Tibial nerve (tissue), 4 donors: ENCODE measurements at regions not wholly inside any gene's neighbourhood (a gene's known extent, or its start where the extent isn't known, plus 50 kb on each side); places are given as distances from the start of the nearest gene placed in this dataset.

ENCODE experiments used
- DNase-seq, 2 donors: peaks; one replicate each; pipeline ENCODE4 v3.0.0-alpha.2; 2019; ENCODE audit warnings: low spot score in 2 of 2
- H3K27ac ChIP-seq, 4 donors: fragments of 200-600 bp; sonication (generic) in 3 of 4; one replicate each; pipeline ENCODE4 v1.5.1; 2017 to 2019; ENCODE audit warnings: mild to moderate bottlenecking in 1 of 4
- H3K27me3 ChIP-seq, 2 donors: fragments of 200-600 bp; sonication (generic) in 1 of 2; one replicate each; pipeline versions ENCODE4 v1.5.1 to v1.6.0; 2017 to 2019
- H3K36me3 ChIP-seq, 3 donors: fragments of 200-600 bp; sonication (generic); one replicate each; pipeline ENCODE4 v1.5.1; 2018 to 2019
- H3K4me1 ChIP-seq, 4 donors: fragments of 200-600 bp; sonication (generic) in 3 of 4; one replicate each; pipeline ENCODE4 v1.5.1; 2017 to 2019
- H3K4me3 ChIP-seq, 4 donors: fragments of 200-600 bp; sonication (generic) in 3 of 4; one replicate each; pipeline ENCODE4 v1.5.1; 2017 to 2019; ENCODE audit warnings: mild to moderate bottlenecking in 1 of 4, moderate library complexity in 1 of 4
- H3K9me3 ChIP-seq, 4 donors: fragments of 200-600 bp; sonication (generic) in 3 of 4; one replicate each; pipeline ENCODE4 v1.5.1; 2017 to 2019
- CTCF ChIP-seq, 5 experiments: fragments of 200-600 bp in 3 of 5; fragments of 450-650 bp in 2 of 5; sonication (generic) in 3 of 5; IDR thresholded peaks; one replicate each; pipeline ENCODE4 v1.5.1; 2016 to 2019; ENCODE audit warnings: antibody characterized with exemption in 5 of 5, mild to moderate bottlenecking in 3 of 5, moderate library complexity in 2 of 5
- EP300 ChIP-seq, 2 donors: sonication (generic); formaldehyde crosslinking; IDR thresholded peaks; one replicate each; pipeline ENCODE4 v1.6.1; 2017; ENCODE audit warnings: antibody characterized with exemption in 2 of 2, mild to moderate bottlenecking in 1 of 2
- POLR2A ChIP-seq, 2 donors: fragments of 450-650 bp; IDR thresholded peaks; one replicate each; pipeline ENCODE4 v1.6.1; 2017; ENCODE audit warnings: antibody characterized with exemption in 2 of 2, mild to moderate bottlenecking in 2 of 2, moderate library complexity in 2 of 2
- WGBS, 2 donors: methylation state at CpG; one replicate each; pipeline ENCODE4 v1.1.5; 2018; 5-methylcytosine and 5-hydroxymethylcytosine counted together

GRCh38 chr3:10758304-10759037 lies 57.6 kb upstream of the SLC6A11 start:
- TF ChIP-seq CTCF (IDR thresholded peaks at IDR 0.05), result peak; percentile 42 to 75 (median 60)
- TF ChIP-seq EP300 (IDR thresholded peaks at IDR 0.05), result no peak
- TF ChIP-seq POLR2A (IDR thresholded peaks at IDR 0.05), result no peak
- no peaks in the 10 kb centered on the region for H3K36me3 ChIP-seq
- H3K27ac ChIP-seq, result no peak overlapping the region
- peaks cover 0 to 6% of the 10 kb centered on the region in 2 donors for H3K27me3 ChIP-seq
- H3K9me3 ChIP-seq, result no peaks in the 10 kb centered on the region
- H3K4me1 ChIP-seq, result no peaks in the 10 kb centered on the region
- no peak overlapping the region for H3K4me3 ChIP-seq
- whole genome bisulfite sequencing, 2 donors, result 35 to 48% methylated on average over 13 to 14 of the region's 14 CpGs
- peak in 1 of 2 donors; percentile 39 for DNase-seq

GRCh38 chr3:10759495-10759894 lies 56.5 kb upstream of the SLC6A11 start:
- no peak overlapping the region for H3K4me3 ChIP-seq
- H3K27ac ChIP-seq, result no peak overlapping the region
- no peak for DNase-seq
- 62 to 83% methylated on average over 1 of the region's 1 CpG for WGBS, 2 donors
- TF ChIP-seq CTCF (IDR thresholded peaks at IDR 0.05) (no peak), EP300 (IDR thresholded peaks at IDR 0.05) (no peak), POLR2A (IDR thresholded peaks at IDR 0.05) (no peak)
- H3K4me1 ChIP-seq, result no peaks in the 10 kb centered on the region
- H3K36me3 ChIP-seq, result no peaks in the 10 kb centered on the region
- peaks cover 0 to 7% of the 10 kb centered on the region in 2 donors for H3K27me3 ChIP-seq
- no peaks in the 10 kb centered on the region for H3K9me3 ChIP-seq

GRCh38 chr3:10760199-10760598 lies 55.8 kb upstream of the SLC6A11 start:
- Histone ChIP-seq H3K36me3 (no peaks in the 10 kb centered on the region), H3K4me3 (no peak overlapping the region), H3K9me3 (no peaks in the 10 kb centered on the region), H3K4me1 (no peaks in the 10 kb centered on the region), H3K27me3 (peaks cover 0 to 8% of the 10 kb centered on the region in 2 donors), H3K27ac (no peak overlapping the region)
- TF ChIP-seq CTCF (IDR thresholded peaks at IDR 0.05) (no peak), EP300 (IDR thresholded peaks at IDR 0.05) (no peak), POLR2A (IDR thresholded peaks at IDR 0.05) (no peak)
- WGBS, 2 donors, result 85 to 86% methylated on average over 2 of the region's 2 CpGs
- DNase-seq, result no peak

- DNase-seq, result no peak
- H3K27me3 ChIP-seq, result peaks cover 0 to 8% of the 10 kb centered on the region in 2 donors
- WGBS, 2 donors, result 27 to 31% methylated on average over 8 of the region's 8 CpGs
- H3K36me3 ChIP-seq, result no peaks in the 10 kb centered on the region
- no peaks in the 10 kb centered on the region for H3K4me1 ChIP-seq
- H3K4me3 ChIP-seq, result no peak overlapping the region
- no peaks in the 10 kb centered on the region for H3K9me3 ChIP-seq
- TF ChIP-seq POLR2A (IDR thresholded peaks at IDR 0.05), result no peak
- TF ChIP-seq EP300 (IDR thresholded peaks at IDR 0.05), result no peak
- no peak for TF ChIP-seq CTCF (IDR thresholded peaks at IDR 0.05)
- H3K27ac ChIP-seq, result no peak overlapping the region
Observed at GRCh38 chr3:10761583-10761982, 54.4 kb upstream of the SLC6A11 start.

- H3K9me3 ChIP-seq, result no peaks in the 10 kb centered on the region
- DNase-seq, result no peak
- TF ChIP-seq POLR2A (IDR thresholded peaks at IDR 0.05) (no peak), CTCF (IDR thresholded peaks at IDR 0.05) (no peak), EP300 (IDR thresholded peaks at IDR 0.05) (no peak)
- H3K36me3 ChIP-seq, result no peaks in the 10 kb centered on the region
- no peak overlapping the region for H3K4me3 ChIP-seq
- H3K27ac ChIP-seq, result no peak overlapping the region
- 47 to 69% methylated on average over 5 of the region's 5 CpGs for WGBS, 2 donors
- peaks cover 0 to 8% of the 10 kb centered on the region in 2 donors for H3K27me3 ChIP-seq
- no peaks in the 10 kb centered on the region for H3K4me1 ChIP-seq
Observed at GRCh38 chr3:10762116-10762515, 53.9 kb upstream of the SLC6A11 start.
